Stimulated activated CD4-positive, alpha-beta T cell treated with anti-CD3 and anti-CD28 coated beads, Interleukin-1b, Interleukin-23, amount 100 ng/mL, for 24 hours (primary cell): ENCODE measurements at regions not wholly inside any gene's neighbourhood (a gene's known extent, or its start where the extent isn't known, plus 50 kb on each side); places are given as distances from the start of the nearest gene placed in this dataset.

Source experiments
- DNase-seq, 4 experiments: peaks; one replicate each; pipeline ENCODE4 v3.0.0-alpha.2; 2020; ENCODE audit warnings: low read depth in 4 of 4, low spot score in 1 of 4

DNA sequence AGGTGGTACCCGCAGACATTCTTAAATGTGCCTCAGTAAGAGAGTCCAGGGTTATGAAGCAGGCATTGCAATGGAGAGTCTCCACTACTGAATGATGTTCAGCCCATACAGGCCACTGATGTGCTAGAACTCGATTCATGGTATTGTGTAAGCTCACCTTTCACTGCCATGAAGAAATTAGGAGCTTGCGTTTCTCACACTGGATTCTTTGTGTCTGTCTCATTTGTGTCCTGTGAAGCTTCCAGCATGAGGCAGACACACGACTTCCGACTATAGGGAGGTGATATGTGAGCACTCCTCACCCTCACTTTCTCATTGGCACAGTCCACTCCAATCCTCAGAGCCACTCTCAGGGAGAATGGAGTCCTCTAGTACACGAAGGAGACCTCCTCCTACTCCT, 677.4 kb upstream of the RAB6C start:
- no peak for DNase-seq

GRCh38 chr2:129302561-129303183, 676.8 kb upstream of the RAB6C start:
- no peak for DNase-seq

GRCh38 chr2:129314120-129314519, 665.3 kb upstream of the RAB6C start:
- no peak for DNase-seq

- DNase-seq: no peak
Measured at GRCh38 chr2:129318581-129319421, 660.7 kb upstream of the RAB6C start.

DNA sequence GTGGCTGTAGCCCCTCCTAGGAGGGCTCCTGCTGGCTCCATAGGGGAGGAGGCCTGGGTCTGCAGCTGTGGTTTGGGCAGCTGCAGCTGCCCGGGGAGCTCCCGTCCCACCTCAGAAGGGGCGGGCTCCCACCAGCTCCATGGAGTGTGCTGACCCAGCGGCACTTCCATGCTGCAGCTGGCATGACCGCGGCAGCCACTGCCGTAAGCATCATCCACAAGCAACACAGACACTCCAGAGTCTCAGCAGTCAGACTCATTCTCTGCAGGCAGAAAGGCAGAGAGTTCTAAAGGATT, 660.1 kb upstream of the RAB6C start:
- no peak for DNase-seq

DNA sequence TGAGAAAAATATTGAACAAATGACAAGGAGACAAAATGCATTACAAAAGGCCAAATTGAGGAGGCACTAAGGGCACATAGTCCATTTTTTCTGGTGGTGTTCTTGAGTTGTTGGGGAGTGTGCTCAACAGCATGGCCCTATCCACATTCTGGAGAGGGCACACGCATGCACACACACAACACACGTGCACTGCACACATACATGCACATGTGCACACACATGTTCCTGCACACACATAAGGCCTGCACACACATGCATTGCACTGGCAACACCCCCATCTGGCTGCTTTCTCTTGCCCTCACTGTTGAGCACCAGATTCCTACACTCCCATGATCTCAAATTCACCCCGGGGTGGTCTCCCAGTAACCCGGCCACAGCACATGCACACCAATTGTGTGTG, 659.2 kb upstream of the RAB6C start:
- DNase-seq: no peak

- no peak for DNase-seq
Measured at GRCh38 chr2:129324349-129324748, 655.1 kb upstream of the RAB6C start.

DNA sequence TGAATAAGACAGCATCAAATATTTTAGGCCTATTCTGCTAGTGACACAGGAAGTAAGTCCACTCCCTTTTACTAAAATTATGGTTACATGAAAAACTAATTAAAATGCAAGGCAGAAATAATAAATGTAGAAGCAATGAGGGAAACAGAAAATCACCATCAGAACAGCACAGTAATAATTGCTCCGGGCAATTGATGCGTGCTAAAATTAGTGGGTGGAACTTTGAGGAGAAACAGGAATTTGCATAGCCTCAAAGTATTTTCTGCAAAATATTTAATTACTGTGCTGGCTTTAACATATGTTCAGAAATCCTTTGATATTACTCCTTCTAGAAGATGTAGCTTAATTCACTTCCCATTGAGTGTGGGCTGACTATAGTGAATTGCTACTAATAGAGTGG, 654.3 kb upstream of the RAB6C start:
- no peak for DNase-seq

DNA sequence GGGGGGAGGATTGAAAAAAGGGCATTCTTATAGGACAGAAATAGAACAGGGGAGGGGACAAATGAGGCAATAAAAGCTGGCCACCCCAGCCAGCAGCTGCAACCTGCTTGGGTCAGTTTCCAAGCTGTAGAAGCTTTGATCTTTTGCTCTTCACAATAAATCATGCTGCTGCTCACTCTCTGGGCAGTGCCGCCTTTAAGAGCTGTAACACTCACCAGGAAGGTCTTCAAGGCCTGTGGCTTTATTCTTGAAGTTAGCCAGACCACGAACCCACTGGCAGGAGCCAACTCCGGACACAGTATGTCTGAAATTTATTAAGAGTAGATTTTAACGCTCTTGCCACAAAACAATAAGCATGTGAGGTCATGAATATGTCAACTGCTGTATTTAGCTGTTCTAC, 649.9 kb upstream of the RAB6C start:
- no peak for DNase-seq

- DNase-seq: no peak
Measured at GRCh38 chr2:129330504-129330903, 649.0 kb upstream of the RAB6C start.

GRCh38 chr2:129331638-129332037, 647.8 kb upstream of the RAB6C start:
- DNase-seq: no peak

GRCh38 chr2:129334128-129334527, 645.3 kb upstream of the RAB6C start:
- DNase-seq: no peak

- no peak for DNase-seq
Measured at GRCh38 chr2:129334696-129335410, 644.6 kb upstream of the RAB6C start.

DNA sequence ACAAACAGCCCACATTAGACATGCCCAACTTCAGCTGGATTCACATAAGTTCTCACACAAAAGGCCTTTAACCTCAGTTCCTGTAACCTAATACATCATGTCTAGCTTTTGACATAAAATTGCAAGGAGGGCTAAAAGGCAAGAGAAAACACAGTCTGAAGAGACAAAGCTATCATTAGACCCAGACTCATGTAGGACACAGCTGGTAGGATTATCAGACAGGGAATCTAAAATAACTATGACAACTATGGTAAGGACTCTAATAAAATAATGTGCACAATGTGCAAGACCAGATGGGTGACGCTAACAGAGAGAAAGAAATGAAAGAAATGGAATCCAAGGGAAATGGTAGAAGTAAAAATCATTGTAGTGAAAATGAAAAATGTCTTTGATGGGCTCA, 643.2 kb upstream of the RAB6C start:
- no peak for DNase-seq

DNA sequence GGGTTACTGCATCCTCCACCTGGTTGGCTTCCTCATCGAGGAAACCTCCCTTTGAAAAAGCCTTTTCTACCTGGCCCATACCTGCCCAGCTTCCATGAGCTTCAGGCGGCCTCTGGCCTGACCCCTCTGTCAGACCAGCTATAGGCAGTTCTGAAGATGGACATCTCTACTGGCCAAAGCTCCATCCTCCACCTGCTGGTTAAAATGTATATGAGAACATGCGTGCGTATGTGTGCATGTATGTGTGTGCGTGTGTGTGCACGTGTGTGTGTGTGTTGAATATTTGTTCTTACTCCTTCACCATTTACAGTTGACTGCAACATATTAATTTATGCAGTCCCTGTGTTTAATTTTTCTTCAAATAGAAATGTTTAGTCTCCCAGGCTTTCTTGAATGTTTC, 642.4 kb upstream of the RAB6C start:
- DNase-seq: no peak

DNA sequence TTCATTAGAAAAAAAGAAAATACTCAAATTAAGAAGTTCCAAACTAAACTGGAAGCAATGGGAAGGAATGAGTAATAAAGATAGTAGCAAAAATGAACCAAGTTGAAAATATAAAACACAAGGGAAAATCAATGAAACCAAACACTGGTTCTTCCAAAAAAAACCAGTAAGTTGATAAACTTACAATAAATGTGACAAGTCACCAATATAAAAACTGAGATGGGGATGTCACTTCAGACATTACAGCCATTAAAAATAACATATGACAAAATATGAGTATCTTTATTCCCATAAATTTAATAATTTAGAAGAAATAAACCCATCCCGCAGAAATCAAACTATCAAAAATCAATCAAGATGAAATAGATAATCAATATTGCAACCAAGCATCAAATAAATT, 633.9 kb upstream of the RAB6C start:
- no peak for DNase-seq

DNA sequence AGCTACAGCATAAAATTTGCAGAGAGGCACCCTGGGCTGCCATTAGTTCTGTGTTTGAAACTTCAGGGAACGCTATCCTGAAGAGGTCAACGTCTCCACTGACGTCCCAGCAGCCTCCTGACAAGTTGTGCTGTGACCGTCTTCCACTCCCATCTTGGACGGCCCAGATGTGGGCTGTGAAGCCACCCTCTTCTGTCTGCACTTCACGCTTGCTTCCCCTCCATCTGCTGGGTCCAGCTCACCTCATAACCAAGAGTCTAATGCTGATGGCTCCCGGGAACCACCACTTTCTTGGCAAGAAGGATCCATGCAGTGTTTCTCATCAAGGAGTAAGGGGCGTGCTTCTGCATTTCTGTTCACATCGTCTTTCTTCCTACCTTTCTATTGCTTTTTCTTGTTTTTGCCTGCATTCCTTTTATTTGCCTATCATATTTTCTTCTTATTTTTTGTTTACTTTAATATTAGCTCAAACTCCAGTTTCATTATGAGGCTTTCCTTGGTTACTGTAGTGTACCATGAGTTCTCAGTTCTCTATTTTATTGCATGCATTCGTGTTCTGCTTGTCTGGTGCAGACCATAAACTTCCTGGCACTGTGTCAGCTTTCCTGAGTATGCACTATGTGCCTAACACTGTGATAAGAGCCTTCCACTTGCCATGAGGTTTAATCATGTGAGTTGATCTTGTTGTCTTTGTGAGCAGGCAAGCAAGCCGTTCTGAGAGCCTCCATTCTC, 631.8 kb upstream of the RAB6C start:
- no peak for DNase-seq

DNA sequence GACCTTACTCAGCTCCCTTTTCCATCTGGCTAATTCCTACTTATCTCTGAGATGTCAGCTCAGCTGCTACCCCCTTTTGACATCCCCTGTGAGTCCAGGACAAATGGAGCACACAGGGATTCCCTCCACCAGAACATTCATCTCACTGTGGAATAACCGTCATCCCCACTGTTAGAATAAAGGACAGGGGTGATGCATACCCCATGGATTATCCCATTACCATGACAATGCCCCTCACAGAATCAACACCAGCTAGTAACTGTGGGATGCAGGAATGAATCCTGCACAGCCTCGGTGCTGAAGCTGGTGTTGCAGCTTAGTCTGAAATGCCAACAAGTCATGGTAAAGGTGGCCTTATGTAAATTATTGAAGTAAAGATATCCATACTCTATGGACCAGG, 624.8 kb upstream of the RAB6C start:
- no peak for DNase-seq

DNA sequence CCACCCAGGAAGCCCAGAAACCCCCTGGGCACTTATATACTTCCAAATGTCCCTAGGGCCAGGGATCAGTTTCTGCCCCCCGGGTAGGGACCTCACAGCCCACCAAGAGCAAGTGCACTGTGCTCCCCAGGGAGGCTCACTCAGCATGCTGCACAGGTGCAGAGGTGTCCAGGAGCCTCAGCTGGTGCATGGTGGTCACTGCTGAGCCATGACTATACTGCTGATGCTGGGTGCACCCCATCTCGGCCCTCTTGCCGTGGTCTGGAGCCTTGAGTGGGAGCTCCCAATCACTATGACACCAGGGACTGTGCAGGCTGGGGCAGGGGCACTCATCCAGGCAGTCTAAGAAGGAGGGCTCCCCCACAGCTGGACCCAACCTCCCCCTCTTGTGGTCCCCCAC, 617.8 kb upstream of the RAB6C start:
- no peak for DNase-seq

DNA sequence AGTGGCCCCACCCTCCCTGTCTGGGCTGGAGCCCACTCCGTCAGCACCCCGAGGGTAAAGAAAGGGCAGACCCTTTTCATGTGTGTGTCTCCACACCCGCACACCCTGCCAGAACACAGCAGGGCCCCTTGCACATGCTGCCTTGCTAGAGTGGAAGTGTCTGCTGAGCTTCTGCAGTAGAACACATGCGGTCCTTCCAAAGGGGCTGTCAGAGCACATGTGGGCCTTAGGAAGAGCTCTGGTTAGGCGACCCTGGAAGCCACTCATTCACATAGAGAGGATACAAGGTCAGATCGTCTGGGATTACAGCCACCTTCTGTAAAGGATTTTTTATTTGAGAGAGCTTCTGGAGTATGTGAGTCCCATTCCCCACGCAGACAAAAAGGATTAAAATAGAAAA, 613.2 kb upstream of the RAB6C start:
- no peak for DNase-seq

GRCh38 chr2:129367107-129367506, 612.4 kb upstream of the RAB6C start:
- no peak for DNase-seq

DNA sequence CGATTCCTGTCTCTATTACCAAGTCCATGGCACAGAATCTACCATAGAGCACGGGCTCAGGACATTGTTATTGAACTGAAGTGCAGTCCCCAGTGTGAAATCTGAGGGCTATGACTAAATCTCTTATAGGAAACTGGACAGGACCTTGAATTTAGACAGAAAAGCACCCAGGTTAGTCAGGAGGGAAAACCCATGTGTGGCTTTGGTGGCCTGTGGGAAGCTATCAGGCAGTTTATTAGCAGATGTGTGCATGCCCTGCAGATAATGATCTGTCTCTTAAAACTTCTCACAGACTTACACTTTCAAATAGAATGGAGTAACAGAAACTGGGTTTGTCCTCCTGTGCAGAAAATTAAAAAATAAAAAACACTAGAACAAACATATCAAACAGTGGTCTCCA, 610.0 kb upstream of the RAB6C start:
- no peak for DNase-seq
